GM06990 (cell line): ENCODE measurements at regions not wholly inside any gene's neighbourhood (a gene's known extent, or its start where the extent isn't known, plus 50 kb on each side); places are given as distances from the start of the nearest gene placed in this dataset.

Experiments
- DNase-seq: peaks from one replicate; pipeline ENCODE4 v3.0.0-alpha.2; 2011; ENCODE audit not compliant: insufficient read length; ENCODE audit errors: extremely low read depth
- H3K27me3 ChIP-seq: replicated peaks from 2 replicates; pipeline ENCODE4 v1.6.0; 2011; ENCODE audit warnings: low read length; ENCODE audit not compliant: control insufficient read depth, insufficient read depth
- H3K36me3 ChIP-seq: 2 replicates; pipeline ENCODE4 v1.5.1; 2011; ENCODE audit warnings: low read length; ENCODE audit not compliant: control insufficient read depth, insufficient read depth
- H3K4me3 ChIP-seq: replicated peaks from 2 replicates; pipeline ENCODE4 v1.5.1; 2011; ENCODE audit warnings: low read depth, mild to moderate bottlenecking, control low read depth, low read length
- TF ChIP-seq, protein P1 (sequence below): IDR thresholded peaks from 2 replicates; pipeline ENCODE4 v1.5.1; 2011; ENCODE audit warnings: low read length, control low read depth, mild to moderate bottlenecking, inconsistent platforms; ENCODE audit not compliant: insufficient read depth, poor library complexity, severe bottlenecking

DNA sequence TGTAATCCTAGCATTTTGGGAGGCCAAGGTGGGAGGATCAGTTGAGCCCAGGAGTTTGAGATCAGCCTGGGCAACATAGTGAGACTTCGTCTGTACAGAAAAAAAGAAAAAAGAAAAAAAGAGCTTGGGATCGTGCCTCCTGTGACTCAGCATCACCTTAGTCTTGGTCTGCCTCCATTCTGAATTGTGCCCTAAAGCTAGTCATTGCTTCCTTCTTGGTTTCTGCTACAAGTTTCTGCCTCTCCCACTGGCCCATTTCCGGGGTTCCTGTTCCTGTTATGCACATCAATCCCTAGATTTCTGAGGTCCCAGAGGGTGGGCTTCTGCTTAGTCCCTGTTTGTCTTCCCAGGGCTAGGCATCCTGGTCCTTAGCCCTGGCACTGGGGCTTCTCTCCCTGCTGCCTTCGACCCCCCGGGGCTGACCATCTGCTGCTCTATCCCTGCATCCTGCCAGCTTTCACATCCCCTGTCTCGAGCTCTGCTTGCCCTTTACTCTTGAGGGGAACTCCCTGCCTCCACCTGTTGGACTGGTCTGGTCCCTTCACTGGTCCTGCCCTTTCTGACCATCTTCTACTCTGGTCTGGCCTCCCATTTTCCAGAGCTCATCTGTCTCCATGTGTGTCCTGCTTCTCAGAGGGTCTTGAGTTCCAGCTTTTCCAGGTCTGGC is 77.5 kb upstream of the ESR1 start:
- Histone ChIP-seq H3K4me3 (no peak overlapping the region), H3K36me3 (no peaks in the 10 kb centered on the region), H3K27me3 (no peaks in the 10 kb centered on the region)
- no peak for DNase-seq
- TF ChIP-seq, protein P1, sequence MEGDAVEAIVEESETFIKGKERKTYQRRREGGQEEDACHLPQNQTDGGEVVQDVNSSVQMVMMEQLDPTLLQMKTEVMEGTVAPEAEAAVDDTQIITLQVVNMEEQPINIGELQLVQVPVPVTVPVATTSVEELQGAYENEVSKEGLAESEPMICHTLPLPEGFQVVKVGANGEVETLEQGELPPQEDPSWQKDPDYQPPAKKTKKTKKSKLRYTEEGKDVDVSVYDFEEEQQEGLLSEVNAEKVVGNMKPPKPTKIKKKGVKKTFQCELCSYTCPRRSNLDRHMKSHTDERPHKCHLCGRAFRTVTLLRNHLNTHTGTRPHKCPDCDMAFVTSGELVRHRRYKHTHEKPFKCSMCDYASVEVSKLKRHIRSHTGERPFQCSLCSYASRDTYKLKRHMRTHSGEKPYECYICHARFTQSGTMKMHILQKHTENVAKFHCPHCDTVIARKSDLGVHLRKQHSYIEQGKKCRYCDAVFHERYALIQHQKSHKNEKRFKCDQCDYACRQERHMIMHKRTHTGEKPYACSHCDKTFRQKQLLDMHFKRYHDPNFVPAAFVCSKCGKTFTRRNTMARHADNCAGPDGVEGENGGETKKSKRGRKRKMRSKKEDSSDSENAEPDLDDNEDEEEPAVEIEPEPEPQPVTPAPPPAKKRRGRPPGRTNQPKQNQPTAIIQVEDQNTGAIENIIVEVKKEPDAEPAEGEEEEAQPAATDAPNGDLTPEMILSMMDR, result no peak

DNA sequence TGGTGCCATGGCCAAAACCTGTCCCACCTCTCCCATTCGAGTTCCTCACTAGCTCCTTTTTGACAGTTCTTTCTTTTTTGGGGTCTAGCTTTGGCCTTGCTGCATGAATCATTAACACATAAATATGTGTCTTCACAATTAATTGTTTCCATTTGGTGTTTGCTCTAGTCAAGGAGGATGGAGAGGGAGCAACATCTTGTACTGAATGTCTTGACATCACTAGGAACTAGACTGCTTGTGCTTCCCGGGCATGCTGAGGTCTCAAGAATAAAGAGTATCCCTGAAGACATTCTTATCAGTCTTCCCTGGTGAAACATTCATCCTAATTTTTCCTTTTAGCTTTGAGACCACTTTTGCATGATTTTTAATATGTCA is 77.0 kb upstream of the ESR1 start:
- no peaks in the 10 kb centered on the region for H3K27me3 ChIP-seq
- TF ChIP-seq, protein P1, result no peak
- H3K36me3 ChIP-seq, result no peaks in the 10 kb centered on the region
- no peak overlapping the region for H3K4me3 ChIP-seq
- DNase-seq, result no peak

DNA sequence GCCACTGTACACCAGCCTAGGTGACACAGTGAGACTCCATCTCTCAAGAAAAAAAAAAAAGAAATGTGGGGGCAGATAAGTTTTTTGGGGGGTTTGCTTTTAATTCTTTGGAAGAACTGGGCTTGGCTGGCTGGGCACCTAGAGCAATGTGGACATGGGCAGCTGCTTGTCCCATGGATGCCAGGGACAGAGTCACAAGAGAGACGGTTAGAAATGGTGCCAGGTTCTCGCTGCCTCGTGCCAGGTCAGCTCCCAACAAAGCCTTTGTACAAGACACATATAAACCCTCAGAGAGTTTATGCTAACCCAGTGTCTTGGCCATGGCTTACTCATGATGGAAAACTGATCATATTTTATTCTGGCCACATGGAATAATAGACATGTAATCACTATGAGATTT is 76.2 kb upstream of the ESR1 start:
- Histone ChIP-seq H3K4me3 (no peak overlapping the region), H3K27me3 (no peaks in the 10 kb centered on the region), H3K36me3 (no peaks in the 10 kb centered on the region)
- DNase-seq, result no peak
- TF ChIP-seq, protein P1, result no peak

DNA sequence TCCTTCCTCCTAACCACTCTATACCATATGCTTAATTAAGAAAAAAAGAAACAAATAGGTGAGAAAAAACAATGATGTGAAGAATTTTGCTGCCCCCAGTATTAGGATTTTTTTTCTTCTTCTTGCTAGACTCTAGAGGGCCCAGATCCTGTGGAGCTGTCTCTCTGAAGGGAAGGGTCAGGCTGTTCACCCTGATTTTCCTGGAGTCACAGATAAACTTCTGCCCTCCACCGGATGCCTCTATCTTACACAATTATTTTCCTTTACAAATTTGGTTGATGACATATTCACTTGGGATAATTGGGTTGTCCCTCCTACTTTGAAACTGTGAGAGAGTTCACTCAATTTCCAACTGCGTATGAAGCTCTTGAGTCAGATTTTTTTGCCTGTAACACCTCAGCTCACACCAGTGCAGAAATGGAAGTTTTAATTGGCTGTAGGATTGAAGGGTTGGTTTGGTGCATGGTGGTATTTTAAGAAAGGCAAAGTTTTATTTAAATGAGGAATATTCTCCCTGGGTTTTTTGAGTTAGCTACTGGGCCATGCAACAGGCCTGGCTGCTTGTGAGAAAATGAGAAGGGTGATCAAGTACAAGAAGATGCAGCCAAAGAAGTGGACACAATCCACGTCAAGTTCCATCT is 73.7 kb upstream of the ESR1 start:
- Histone ChIP-seq H3K36me3 (no peaks in the 10 kb centered on the region), H3K4me3 (no peak overlapping the region), H3K27me3 (no peaks in the 10 kb centered on the region)
- DNase-seq, result no peak
- TF ChIP-seq, protein P1, result no peak

DNA sequence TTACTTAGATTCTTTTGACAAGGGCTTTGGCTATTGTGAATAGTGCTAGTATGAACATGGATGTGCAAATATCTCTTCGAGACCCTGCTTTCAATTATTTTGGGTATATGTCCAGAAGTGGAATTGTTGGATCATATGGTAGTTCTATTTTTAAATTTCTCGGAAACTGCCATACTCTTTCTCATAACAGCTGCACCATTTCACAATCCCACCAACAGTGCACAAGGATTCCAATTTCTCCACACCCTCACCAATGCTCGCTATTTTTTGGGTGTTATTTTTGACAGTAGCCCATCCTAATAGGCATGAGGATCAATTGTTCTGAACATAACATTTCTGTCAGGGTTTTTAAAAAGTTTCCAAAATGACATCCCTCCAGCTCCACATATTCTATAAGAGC is 69.2 kb upstream of the ESR1 start:
- no peak for DNase-seq
- no peaks in the 10 kb centered on the region; the same call in 1 of the 2 replicates for H3K27me3 ChIP-seq
- TF ChIP-seq, protein P1, result no peak
- H3K4me3 ChIP-seq, result no peak overlapping the region
- no peaks in the 10 kb centered on the region for H3K36me3 ChIP-seq
